ENCODE measurements at regions not wholly inside any gene's neighbourhood (a gene's known extent, or its start where the extent isn't known, plus 50 kb on each side); places are given as distances from the start of the nearest gene placed in this dataset.
A peak's percentile ranks its signal among the peaks of the same experiment; 100 is the strongest.

GRCh38 chr14:65228956-65229747 is 126.8 kb upstream of the MAX start:
- no peak for DNase-seq (ENCODE audit: low spot score)

GRCh38 chr14:65229748-65230728 is 127.7 kb upstream of the MAX start:
- no peak for TF ChIP-seq CTCF (IDR thresholded peaks at IDR 0.05)
- H3K4me3 ChIP-seq, result peak overlapping the region; percentile 62
- H3K27ac ChIP-seq, result peak overlapping the region; percentile 47 to 67
- no peak for DNase-seq (ENCODE audit: low spot score)

More at GRCh38 chr14:65228956-65229747, 126.8 kb upstream of the MAX start:
- TF ChIP-seq CTCF (IDR thresholded peaks at IDR 0.05), result no peak
- H3K4me3 ChIP-seq, result peak overlapping the region; percentile 62
- peak overlapping the region; percentile 47 to 67 for H3K27ac ChIP-seq

- H3K27ac ChIP-seq, result no peak overlapping the region
- no peak for TF ChIP-seq CTCF (IDR thresholded peaks at IDR 0.05)
- H3K4me3 ChIP-seq, result no peak overlapping the region
- DNase-seq (ENCODE audit: low spot score), result no peak
These were observed 129.1 kb upstream of the MAX start for GRCh38 chr14:65231286-65231980.

- no peak for TF ChIP-seq CTCF (IDR thresholded peaks at IDR 0.05)
- H3K4me3 ChIP-seq, result no peak overlapping the region
- no peak overlapping the region for H3K27ac ChIP-seq
- DNase-seq (ENCODE audit: low spot score), result no peak
These were observed 132.5 kb upstream of the MAX start for GRCh38 chr14:65234752-65235361.

GRCh38 chr14:65237023-65237814 is 134.9 kb upstream of the MAX start:
- DNase-seq (ENCODE audit: low spot score), result no peak
- no peak for TF ChIP-seq CTCF (IDR thresholded peaks at IDR 0.05)
- H3K27ac ChIP-seq, result no peak overlapping the region
- no peak overlapping the region for H3K4me3 ChIP-seq

- no peak overlapping the region for H3K27ac ChIP-seq
- H3K4me3 ChIP-seq, result no peak overlapping the region
- no peak for TF ChIP-seq CTCF (IDR thresholded peaks at IDR 0.05)
- no peak for DNase-seq (ENCODE audit: low spot score)
These were observed 135.6 kb upstream of the MAX start for GRCh38 chr14:65237941-65238340.

All from coronary artery (tissue), 2 donors.